PC-9 (cell line): ENCODE measurements at regions not wholly inside any gene's neighbourhood (a gene's known extent, or its start where the extent isn't known, plus 50 kb on each side); places are given as distances from the start of the nearest gene placed in this dataset.

Experiments used
- EZH2 ChIP-seq: fragments of 200-600 bp; sonication (generic); IDR thresholded peaks from 2 replicates; pipeline ENCODE4 v1.8.0; 2017; ENCODE audit warnings: antibody characterized with exemption, low read depth
- TF ChIP-seq, protein P1 (sequence below): fragments of 200-600 bp; sonication (generic); conservative IDR thresholded peaks from 2 replicates; pipeline ENCODE4 v1.6.1; 2017; ENCODE audit warnings: mixed run types, antibody characterized with exemption, mild to moderate bottlenecking, moderate library complexity

DNA sequence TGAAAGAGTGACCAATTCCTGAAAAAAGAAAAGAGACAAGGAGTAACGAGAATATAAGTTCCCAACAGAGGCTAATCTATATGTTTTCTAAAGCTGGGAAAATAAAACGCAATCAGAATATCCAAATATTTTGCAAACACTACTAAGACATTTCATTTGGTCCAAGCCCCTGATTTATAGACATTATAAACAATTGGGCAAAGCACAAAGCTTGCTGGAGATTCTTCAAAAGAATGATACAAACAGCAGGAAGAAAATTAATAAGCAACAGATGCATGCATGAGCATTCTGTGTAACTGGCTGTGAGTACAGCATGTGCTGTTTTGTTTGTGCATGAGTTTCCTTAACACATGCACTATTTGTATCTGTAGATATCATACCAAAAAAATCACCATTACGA lies 552.9 kb downstream of the LTN1 start:
- TF ChIP-seq, protein P1, sequence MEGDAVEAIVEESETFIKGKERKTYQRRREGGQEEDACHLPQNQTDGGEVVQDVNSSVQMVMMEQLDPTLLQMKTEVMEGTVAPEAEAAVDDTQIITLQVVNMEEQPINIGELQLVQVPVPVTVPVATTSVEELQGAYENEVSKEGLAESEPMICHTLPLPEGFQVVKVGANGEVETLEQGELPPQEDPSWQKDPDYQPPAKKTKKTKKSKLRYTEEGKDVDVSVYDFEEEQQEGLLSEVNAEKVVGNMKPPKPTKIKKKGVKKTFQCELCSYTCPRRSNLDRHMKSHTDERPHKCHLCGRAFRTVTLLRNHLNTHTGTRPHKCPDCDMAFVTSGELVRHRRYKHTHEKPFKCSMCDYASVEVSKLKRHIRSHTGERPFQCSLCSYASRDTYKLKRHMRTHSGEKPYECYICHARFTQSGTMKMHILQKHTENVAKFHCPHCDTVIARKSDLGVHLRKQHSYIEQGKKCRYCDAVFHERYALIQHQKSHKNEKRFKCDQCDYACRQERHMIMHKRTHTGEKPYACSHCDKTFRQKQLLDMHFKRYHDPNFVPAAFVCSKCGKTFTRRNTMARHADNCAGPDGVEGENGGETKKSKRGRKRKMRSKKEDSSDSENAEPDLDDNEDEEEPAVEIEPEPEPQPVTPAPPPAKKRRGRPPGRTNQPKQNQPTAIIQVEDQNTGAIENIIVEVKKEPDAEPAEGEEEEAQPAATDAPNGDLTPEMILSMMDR: no peak
- TF ChIP-seq EZH2: no peak
